NCI-H748 (cell line): ENCODE measurements at regions not wholly inside any gene's neighbourhood (a gene's known extent, or its start where the extent isn't known, plus 50 kb on each side); places are given as distances from the start of the nearest gene placed in this dataset.
A peak's percentile ranks its signal among the peaks of the same experiment; 100 is the strongest.

Experiments used
- DNase-seq: peaks from one replicate; lab custom pipeline; 2025; ENCODE audit not compliant: unreplicated experiment; lab: John Stamatoyannopoulos, UW

GRCh38 chr14:101236496-101237251 lies 324.6 kb upstream of the DIO3 start:
- DNase-seq: no peak

GRCh38 chr14:101237252-101237616 lies 324.1 kb upstream of the DIO3 start:
- DNase-seq: no peak

- DNase-seq: no peak
Measured at GRCh38 chr14:101239065-101239464, 322.2 kb upstream of the DIO3 start.

- DNase-seq: no peak
Measured at GRCh38 chr14:101241147-101241546, 320.1 kb upstream of the DIO3 start.

GRCh38 chr14:101241807-101242278 lies 319.5 kb upstream of the DIO3 start:
- DNase-seq: no peak

GRCh38 chr14:101242442-101243385 lies 318.6 kb upstream of the DIO3 start:
- DNase-seq: no peak

GRCh38 chr14:101243587-101244338 lies 317.5 kb upstream of the DIO3 start:
- no peak for DNase-seq

- no peak for DNase-seq
Measured at GRCh38 chr14:101246894-101247841, 314.1 kb upstream of the DIO3 start.

GRCh38 chr14:101247842-101248725 lies 313.2 kb upstream of the DIO3 start:
- no peak for DNase-seq

GRCh38 chr14:101248840-101249675 lies 312.2 kb upstream of the DIO3 start:
- no peak for DNase-seq

GRCh38 chr14:101249676-101250036 lies 311.6 kb upstream of the DIO3 start:
- DNase-seq: no peak

- peak; percentile 53 for DNase-seq
Measured at GRCh38 chr14:101250336-101250947, 310.9 kb upstream of the DIO3 start.

GRCh38 chr14:101250948-101251811 lies 310.1 kb upstream of the DIO3 start:
- DNase-seq: no peak

GRCh38 chr14:101251812-101252442 lies 309.4 kb upstream of the DIO3 start:
- DNase-seq: no peak

- no peak for DNase-seq
Measured at GRCh38 chr14:101252443-101253214, 308.7 kb upstream of the DIO3 start.

- DNase-seq: no peak
Measured at GRCh38 chr14:101253948-101254347, 307.3 kb upstream of the DIO3 start.
